RWPE2 (cell line): ENCODE measurements at regions not wholly inside any gene's neighbourhood (a gene's known extent, or its start where the extent isn't known, plus 50 kb on each side); places are given as distances from the start of the nearest gene placed in this dataset.
"Not testable (repeated sequence)": the region's sequence is repeated elsewhere in the genome, so short reads cannot be mapped to it uniquely, and the experiment has no call there.

ENCODE experiments used
- ATAC-seq: fragments of 200-7000 bp; cut with Tn5 transposase; 3 replicates; pipeline ENCODE4 v1.9.1; 2021; ENCODE audit warnings: low read depth
- DNase-seq: peaks from one replicate; pipeline ENCODE4 v3.0.0-alpha.2; 2020; ENCODE audit warnings: low spot score
- H3K27ac ChIP-seq: fragments of 450-650 bp; 2 replicates; pipeline ENCODE4 v1.5.1; 2017; ENCODE audit warnings: mild to moderate bottlenecking; ENCODE audit not compliant: poor library complexity, severe bottlenecking
- H3K27me3 ChIP-seq: fragments of 250-450 bp; sonication (Bioruptor Pico); 2 replicates; pipeline ENCODE4 v1.5.1; 2021; ENCODE audit warnings: mild to moderate bottlenecking, moderate library complexity; ENCODE audit not compliant: insufficient read depth, poor library complexity, severe bottlenecking
- H3K36me3 ChIP-seq: fragments of 250-450 bp; sonication (Bioruptor Pico); 2 replicates; pipeline ENCODE4 v1.5.1; 2020; ENCODE audit warnings: low read depth, mild to moderate bottlenecking, moderate library complexity
- H3K4me1 ChIP-seq: fragments of 250-450 bp; sonication (Bioruptor Pico); 2 replicates; pipeline ENCODE4 v1.5.1; 2021; ENCODE audit warnings: mild to moderate bottlenecking, moderate library complexity; ENCODE audit not compliant: insufficient read depth, poor library complexity, severe bottlenecking
- H3K4me3 ChIP-seq: fragments of 250-450 bp; sonication (Bioruptor Pico); 2 replicates; pipeline ENCODE4 v1.5.1; 2021; ENCODE audit warnings: mild to moderate bottlenecking, moderate library complexity; ENCODE audit not compliant: severe bottlenecking
- H3K9me3 ChIP-seq: fragments of 250-450 bp; sonication (Bioruptor Pico); 2 replicates; pipeline ENCODE4 v1.5.1; 2021; ENCODE audit warnings: mild to moderate bottlenecking, moderate library complexity; ENCODE audit not compliant: severe bottlenecking
- TF ChIP-seq, protein P1 (sequence below): fragments of 450-650 bp; IDR thresholded peaks from one replicate; pipeline ENCODE4 v1.5.1; 2017; ENCODE audit warnings: mild to moderate bottlenecking, moderate library complexity; ENCODE audit not compliant: poor library complexity, severe bottlenecking

DNA sequence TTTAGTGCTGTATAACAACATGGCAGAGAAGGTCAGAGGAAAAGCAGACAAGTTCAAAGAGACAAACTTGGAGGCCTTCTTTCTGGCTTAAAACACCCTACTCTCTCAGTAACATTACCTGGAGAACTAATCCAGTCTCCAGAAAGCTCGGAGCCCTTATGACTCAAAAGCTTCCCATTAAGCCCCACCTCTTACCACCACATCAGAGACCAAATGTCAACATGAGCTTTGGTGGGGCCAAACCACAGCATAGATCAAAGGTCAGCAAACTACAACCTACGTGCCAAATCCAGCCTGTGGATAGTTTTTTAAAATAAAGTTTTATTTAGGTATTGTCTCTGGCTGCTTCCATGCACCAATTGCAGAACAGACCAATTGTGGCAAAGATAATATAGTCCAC is 589.9 kb downstream of the DNAH5 start:
- DNase-seq (no peak), ATAC-seq (peak; percentile 66)
- Histone ChIP-seq H3K4me1 (peaks cover 20% of the 10 kb centered on the region), H3K27ac (no peak overlapping the region), H3K36me3 (no peaks in the 10 kb centered on the region), H3K27me3 (no peaks in the 10 kb centered on the region), H3K4me3 (no peak overlapping the region), H3K9me3 (no peaks in the 10 kb centered on the region)
- TF ChIP-seq, protein P1, sequence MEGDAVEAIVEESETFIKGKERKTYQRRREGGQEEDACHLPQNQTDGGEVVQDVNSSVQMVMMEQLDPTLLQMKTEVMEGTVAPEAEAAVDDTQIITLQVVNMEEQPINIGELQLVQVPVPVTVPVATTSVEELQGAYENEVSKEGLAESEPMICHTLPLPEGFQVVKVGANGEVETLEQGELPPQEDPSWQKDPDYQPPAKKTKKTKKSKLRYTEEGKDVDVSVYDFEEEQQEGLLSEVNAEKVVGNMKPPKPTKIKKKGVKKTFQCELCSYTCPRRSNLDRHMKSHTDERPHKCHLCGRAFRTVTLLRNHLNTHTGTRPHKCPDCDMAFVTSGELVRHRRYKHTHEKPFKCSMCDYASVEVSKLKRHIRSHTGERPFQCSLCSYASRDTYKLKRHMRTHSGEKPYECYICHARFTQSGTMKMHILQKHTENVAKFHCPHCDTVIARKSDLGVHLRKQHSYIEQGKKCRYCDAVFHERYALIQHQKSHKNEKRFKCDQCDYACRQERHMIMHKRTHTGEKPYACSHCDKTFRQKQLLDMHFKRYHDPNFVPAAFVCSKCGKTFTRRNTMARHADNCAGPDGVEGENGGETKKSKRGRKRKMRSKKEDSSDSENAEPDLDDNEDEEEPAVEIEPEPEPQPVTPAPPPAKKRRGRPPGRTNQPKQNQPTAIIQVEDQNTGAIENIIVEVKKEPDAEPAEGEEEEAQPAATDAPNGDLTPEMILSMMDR, result no peak

DNA sequence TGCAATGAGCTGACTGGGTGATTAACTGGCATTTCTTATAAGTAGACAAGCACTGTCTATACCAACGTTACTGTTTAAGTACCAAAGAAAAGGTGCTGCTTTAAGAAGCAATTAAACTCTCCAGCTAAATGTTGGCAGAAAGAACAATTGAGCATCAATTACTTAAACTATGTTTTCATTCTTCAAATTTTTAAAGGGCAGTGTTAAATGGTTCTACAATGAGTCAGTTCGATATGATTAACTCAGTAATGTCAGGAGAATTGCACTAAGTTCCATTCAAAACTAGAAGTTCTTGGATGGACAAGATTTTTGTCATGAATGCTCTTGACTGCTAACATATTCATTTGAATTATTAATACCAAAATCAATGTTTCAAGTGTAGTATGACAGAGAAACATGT is 593.7 kb downstream of the DNAH5 start:
- H3K27me3 ChIP-seq, result no peaks in the 10 kb centered on the region
- DNase-seq (no peak), ATAC-seq (peak; percentile 67)
- no peaks in the 10 kb centered on the region for H3K36me3 ChIP-seq
- H3K9me3 ChIP-seq, result no peaks in the 10 kb centered on the region
- TF ChIP-seq, protein P1, result no peak
- peaks cover 10% of the 10 kb centered on the region for H3K4me1 ChIP-seq
- H3K4me3 ChIP-seq, result no peak overlapping the region
- no peak overlapping the region for H3K27ac ChIP-seq

DNA sequence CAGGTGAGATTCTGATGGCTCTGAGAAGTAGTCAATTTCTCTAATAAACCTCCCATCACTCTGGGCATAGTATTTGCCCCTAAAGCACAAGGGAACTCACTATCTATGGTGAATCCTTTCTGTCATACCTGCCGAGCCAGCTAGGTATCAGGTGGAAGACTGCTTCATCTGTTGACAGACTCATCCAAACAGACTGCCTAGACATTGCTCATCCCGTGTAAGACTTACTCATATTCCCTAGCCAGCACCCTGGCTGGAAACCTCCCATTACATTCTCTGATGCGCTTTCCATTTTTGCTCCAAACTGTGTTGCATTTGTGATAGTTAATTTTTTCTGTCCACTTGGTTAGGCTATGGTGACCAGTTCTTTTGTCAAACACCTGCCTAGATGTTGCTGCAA is 595.9 kb downstream of the DNAH5 start:
- TF ChIP-seq, protein P1, result no peak
- ATAC-seq (peak; percentile 74; the same call in 2 of the 3 replicates), DNase-seq (no peak)
- no peak overlapping the region for H3K4me3 ChIP-seq
- peaks cover 7% of the 10 kb centered on the region for H3K4me1 ChIP-seq
- no peaks in the 10 kb centered on the region for H3K36me3 ChIP-seq
- no peaks in the 10 kb centered on the region for H3K9me3 ChIP-seq
- no peaks in the 10 kb centered on the region for H3K27me3 ChIP-seq
- H3K27ac ChIP-seq, result no peak overlapping the region

DNA sequence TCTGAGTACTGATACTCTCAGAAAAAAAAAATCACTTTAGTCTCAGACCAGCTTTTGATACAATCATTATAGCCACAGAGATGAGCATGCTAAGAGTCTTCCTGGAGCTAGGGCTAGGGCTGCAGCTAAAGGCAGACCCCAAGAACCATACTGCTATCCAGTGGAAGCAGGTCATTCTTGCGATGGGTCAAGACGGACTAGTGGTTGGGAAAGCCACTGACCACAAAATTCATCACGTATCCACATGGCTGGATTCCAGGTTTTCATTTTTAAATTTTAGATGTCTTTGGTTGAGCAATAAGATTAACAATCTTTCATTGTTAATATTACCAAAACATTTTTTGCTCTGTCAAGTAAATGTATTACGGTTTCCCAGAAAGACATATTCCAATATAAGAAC is 598.1 kb downstream of the DNAH5 start:
- Histone ChIP-seq H3K4me3 (no peak overlapping the region), H3K36me3 (no peaks in the 10 kb centered on the region), H3K9me3 (no peaks in the 10 kb centered on the region), H3K27ac (no peak overlapping the region), H3K4me1 (peaks cover 6% of the 10 kb centered on the region), H3K27me3 (no peaks in the 10 kb centered on the region)
- ATAC-seq (no peak), DNase-seq (no peak)
- TF ChIP-seq, protein P1, result no peak

DNA sequence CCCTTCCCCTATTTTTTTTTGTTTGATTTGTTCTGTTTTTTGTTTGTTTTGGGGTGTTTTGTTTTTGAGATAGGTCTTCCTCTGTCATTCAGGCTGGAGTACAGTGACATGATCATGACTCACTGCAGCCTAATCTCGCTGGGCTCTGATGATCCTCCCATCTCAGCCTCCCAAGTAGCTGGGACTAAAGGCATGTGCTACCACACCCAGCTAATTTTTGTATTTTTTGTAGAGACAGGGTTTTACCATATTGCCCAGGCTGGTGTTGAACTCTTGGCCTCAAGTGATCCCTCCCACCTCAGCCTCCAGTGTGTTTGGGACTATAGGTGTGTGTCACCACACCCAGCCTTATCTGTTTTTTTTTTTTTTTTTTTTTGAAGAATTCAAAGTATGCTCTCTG is 605.4 kb downstream of the DNAH5 start:
- no peaks in the 10 kb centered on the region for H3K27me3 ChIP-seq
- no peak overlapping the region for H3K27ac ChIP-seq
- H3K9me3 ChIP-seq, result no peaks in the 10 kb centered on the region
- H3K4me1 ChIP-seq, result no peaks in the 10 kb centered on the region
- ATAC-seq (no peak), DNase-seq (no peak)
- H3K4me3 ChIP-seq, result no peak overlapping the region
- TF ChIP-seq, protein P1, result no peak
- H3K36me3 ChIP-seq, result no peaks in the 10 kb centered on the region

DNA sequence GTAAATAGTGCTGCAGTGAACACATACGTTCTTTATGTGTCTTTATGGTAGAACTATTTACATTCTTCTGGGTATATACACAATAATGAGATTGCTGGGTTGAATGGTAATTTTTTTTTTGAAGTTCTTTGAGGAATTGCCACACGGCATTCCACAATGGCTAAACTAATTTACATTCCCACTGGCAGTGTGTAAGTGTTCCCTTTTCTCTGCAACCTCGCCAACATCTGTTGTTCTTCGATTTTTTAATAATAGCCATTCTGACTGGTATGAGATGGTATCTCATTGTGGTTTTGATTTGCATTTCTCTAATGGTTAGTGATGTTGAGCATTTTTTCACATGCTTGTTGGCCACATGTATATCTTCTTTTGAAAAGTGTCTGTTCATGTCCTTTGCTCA is 609.5 kb downstream of the DNAH5 start:
- DNase-seq, H3K27ac ChIP-seq, ATAC-seq, H3K36me3 ChIP-seq, H3K9me3 ChIP-seq, H3K4me3 ChIP-seq, H3K4me1 ChIP-seq, H3K27me3 ChIP-seq: not testable (repeated sequence)
